ENCODE measurements at regions not wholly inside any gene's neighbourhood (a gene's known extent, or its start where the extent isn't known, plus 50 kb on each side); places are given as distances from the start of the nearest gene placed in this dataset.

DNA sequence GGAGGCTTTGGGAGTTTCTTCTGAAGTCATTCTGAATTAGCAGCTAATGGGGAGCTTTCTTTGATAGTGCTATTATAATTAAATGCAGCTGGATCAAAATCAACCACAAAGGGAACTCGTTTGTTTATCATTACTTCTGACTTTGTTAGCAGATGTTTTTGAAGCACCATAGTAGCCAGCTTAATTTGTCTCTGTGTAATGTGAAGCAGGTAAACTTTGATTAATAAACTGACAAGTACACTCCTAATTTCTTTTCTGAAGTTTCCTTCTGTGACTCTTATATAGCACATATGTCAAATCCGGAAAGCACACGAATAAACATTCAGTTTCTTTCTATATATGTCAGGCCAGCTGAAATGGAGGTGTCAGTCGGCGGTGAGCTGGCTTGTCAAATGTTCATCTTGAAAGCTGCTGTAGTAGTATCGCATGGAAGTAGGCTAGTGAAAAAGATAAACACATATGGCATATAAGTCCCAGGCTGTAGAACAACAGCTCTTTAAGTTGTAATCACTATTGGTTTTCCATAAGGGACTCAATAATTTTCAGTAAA lies 451.9 kb upstream of the ZEB2 start:
- TF ChIP-seq, protein P1, sequence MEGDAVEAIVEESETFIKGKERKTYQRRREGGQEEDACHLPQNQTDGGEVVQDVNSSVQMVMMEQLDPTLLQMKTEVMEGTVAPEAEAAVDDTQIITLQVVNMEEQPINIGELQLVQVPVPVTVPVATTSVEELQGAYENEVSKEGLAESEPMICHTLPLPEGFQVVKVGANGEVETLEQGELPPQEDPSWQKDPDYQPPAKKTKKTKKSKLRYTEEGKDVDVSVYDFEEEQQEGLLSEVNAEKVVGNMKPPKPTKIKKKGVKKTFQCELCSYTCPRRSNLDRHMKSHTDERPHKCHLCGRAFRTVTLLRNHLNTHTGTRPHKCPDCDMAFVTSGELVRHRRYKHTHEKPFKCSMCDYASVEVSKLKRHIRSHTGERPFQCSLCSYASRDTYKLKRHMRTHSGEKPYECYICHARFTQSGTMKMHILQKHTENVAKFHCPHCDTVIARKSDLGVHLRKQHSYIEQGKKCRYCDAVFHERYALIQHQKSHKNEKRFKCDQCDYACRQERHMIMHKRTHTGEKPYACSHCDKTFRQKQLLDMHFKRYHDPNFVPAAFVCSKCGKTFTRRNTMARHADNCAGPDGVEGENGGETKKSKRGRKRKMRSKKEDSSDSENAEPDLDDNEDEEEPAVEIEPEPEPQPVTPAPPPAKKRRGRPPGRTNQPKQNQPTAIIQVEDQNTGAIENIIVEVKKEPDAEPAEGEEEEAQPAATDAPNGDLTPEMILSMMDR (IDR thresholded peaks at IDR 0.05) = no peak
- no peak for TF ChIP-seq POLR2A (IDR thresholded peaks at IDR 0.05)
